GM21447 (cell line): ENCODE measurements at regions not wholly inside any gene's neighbourhood (a gene's known extent, or its start where the extent isn't known, plus 50 kb on each side); places are given as distances from the start of the nearest gene placed in this dataset.

Experiments
- ATAC-seq: cut with Tn5 transposase; IDR thresholded peaks from one replicate; pipeline ENCODE4 v1.9.1; 2021; ENCODE audit not compliant: unreplicated experiment

- no peak for ATAC-seq
Measured at GRCh38 chr1:194150242-194150641, 963.8 kb upstream of the B3GALT2 start.

- ATAC-seq = no peak
Measured at GRCh38 chr1:194133152-194133551, 946.7 kb upstream of the B3GALT2 start.

- no peak for ATAC-seq
Measured at GRCh38 chr1:194118086-194118485, 931.7 kb upstream of the B3GALT2 start.

- ATAC-seq = no peak
Measured at GRCh38 chr1:194117582-194117981, 931.2 kb upstream of the B3GALT2 start.

- no peak for ATAC-seq
Measured at GRCh38 chr1:194114288-194114687, 927.9 kb upstream of the B3GALT2 start.

- no peak for ATAC-seq
Measured at GRCh38 chr1:194105381-194105780, 919.0 kb upstream of the B3GALT2 start.

GRCh38 chr1:194104247-194104844, 917.9 kb upstream of the B3GALT2 start:
- no peak for ATAC-seq

- ATAC-seq = no peak
Measured at GRCh38 chr1:194103516-194104246, 917.3 kb upstream of the B3GALT2 start.

- no peak for ATAC-seq
Measured at GRCh38 chr1:194103101-194103500, 916.7 kb upstream of the B3GALT2 start.

- no peak for ATAC-seq
Measured at GRCh38 chr1:194102607-194103006, 916.2 kb upstream of the B3GALT2 start.

GRCh38 chr1:194084755-194085154, 898.3 kb upstream of the B3GALT2 start:
- ATAC-seq = no peak

GRCh38 chr1:194081444-194081843, 895.0 kb upstream of the B3GALT2 start:
- ATAC-seq = no peak

GRCh38 chr1:194080826-194081225, 894.4 kb upstream of the B3GALT2 start:
- no peak for ATAC-seq

GRCh38 chr1:194078765-194079164, 892.4 kb upstream of the B3GALT2 start:
- no peak for ATAC-seq

GRCh38 chr1:194076646-194077045, 890.2 kb upstream of the B3GALT2 start:
- ATAC-seq = no peak

GRCh38 chr1:194073833-194074232, 887.4 kb upstream of the B3GALT2 start:
- ATAC-seq = no peak

- ATAC-seq = no peak
Measured at GRCh38 chr1:194071205-194071604, 884.8 kb upstream of the B3GALT2 start.

- ATAC-seq = no peak
Measured at GRCh38 chr1:194069831-194070218, 883.4 kb upstream of the B3GALT2 start.

GRCh38 chr1:194069168-194069830, 882.9 kb upstream of the B3GALT2 start:
- ATAC-seq = no peak

GRCh38 chr1:194068446-194069167, 882.2 kb upstream of the B3GALT2 start:
- no peak for ATAC-seq

- ATAC-seq = no peak
Measured at GRCh38 chr1:194067772-194068171, 881.4 kb upstream of the B3GALT2 start.

- no peak for ATAC-seq
Measured at GRCh38 chr1:194062962-194063361, 876.5 kb upstream of the B3GALT2 start.
